ENCODE measurements at regions not wholly inside any gene's neighbourhood (a gene's known extent, or its start where the extent isn't known, plus 50 kb on each side); places are given as distances from the start of the nearest gene placed in this dataset.

DNA sequence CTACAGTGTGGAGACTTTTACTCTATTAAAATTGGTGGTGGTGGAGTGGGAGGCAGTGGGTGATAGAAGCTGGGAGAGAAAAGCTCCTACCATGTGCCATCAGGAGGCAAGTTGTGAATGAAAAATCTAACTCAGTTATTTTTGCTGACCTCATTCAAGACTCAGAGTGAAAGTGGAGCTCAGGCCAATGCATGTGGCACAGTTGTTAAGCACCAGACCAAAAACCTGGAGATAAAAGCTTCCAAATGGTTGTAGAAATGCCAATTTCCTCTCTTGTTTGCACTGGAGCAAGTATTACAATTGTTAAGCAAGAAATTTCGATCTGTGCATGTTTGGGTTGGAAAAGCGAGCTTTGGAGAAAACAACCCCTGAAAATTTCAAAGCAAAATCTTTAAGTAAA, 81.5 kb upstream of the PRICKLE2 start:
- DNase-seq = no peak

GRCh38 chr3:64305731-64306130, 80.5 kb upstream of the PRICKLE2 start:
- no peak for DNase-seq

GRCh38 chr3:64304828-64305410, 79.7 kb upstream of the PRICKLE2 start:
- DNase-seq = no peak

- DNase-seq = no peak
Measured at GRCh38 chr3:64303881-64304280, 78.6 kb upstream of the PRICKLE2 start.

- DNase-seq = no peak
Measured at GRCh38 chr3:64303401-64303800, 78.1 kb upstream of the PRICKLE2 start.

GRCh38 chr3:64301476-64301875, 76.2 kb upstream of the PRICKLE2 start:
- DNase-seq = no peak

GRCh38 chr3:64300790-64301423, 75.6 kb upstream of the PRICKLE2 start:
- no peak for DNase-seq

GRCh38 chr3:64299206-64299605, 73.9 kb upstream of the PRICKLE2 start:
- DNase-seq = no peak

GRCh38 chr3:64297563-64297962, 72.3 kb upstream of the PRICKLE2 start:
- DNase-seq = no peak

- no peak for DNase-seq
Measured at GRCh38 chr3:64295594-64295993, 70.3 kb upstream of the PRICKLE2 start.

DNA sequence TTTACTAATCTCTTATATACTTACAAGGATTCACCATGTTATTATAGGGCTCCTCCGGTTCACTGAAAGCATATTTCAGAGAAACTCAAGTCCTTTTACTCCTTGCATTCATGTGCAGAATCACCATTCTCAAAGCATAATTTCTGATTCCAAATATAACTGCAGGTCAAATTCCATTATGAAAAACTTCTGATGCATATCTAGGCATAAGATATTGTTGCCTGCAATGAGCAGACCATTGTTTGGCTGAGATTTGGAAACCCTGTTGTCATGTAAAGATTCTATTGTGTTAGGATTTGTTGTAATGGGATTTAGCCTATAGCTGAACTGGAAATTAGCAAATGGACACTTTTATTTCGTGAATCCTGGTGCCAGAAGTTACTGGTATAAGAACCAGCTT, 69.5 kb upstream of the PRICKLE2 start:
- DNase-seq = no peak

DNA sequence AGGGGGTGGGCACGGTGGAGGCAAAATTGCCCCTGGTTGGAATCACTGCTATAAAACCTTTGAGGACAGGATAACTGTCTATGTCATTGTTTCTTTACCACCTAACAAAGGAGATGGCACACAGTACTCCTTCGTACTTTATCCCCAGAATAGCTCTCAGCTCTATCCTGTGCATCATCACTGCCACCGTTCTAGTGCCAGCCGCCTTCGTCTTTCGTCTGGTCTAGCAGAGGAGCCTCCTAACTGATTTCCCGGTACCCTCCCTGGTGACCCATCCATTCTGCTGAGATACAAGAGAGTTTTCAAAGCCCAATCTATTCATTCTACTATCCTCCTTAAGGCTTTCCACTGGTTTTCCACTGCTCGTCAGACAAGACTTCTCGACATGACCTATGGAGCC, 67.9 kb upstream of the PRICKLE2 start:
- DNase-seq = no peak

DNA sequence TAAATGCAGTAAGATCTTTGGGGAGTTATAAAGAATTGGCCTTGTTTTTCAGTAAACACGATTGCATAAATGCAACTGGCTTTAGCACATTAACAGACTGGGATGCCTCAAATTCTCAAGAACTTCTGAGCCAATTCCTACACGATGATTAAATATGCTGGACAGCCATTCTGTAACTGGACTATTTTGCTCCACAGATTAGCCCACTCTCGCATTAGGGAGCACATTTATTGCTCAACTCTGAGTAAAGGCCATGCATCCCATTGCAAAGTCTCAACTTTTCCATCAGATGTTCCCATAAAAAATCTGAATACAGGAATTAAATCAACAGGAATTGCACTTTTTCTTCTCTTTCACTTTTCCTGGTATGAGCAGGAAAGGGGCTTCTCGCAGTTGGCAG, 66.7 kb upstream of the PRICKLE2 start:
- DNase-seq = no peak

GRCh38 chr3:64291345-64291744, 66.1 kb upstream of the PRICKLE2 start:
- DNase-seq = no peak

DNA sequence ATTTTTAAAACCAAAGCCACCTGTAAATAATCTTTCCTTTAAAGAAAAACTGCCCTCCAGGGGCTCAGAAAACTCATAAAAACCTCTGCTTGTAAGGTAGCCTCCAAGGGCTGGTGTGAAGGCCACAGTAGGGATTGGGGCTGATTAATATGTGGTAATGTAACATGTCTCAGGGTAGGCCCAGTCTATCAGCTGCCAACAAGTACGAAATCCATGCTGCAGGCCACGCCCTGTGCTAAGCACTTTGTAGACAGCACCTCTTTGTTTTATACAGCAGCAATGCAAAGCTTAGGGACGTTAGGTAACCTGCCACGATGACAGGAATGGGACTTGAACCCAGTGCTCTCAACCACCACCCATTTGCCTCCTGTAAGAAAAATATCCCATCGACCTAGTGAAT, 65.6 kb upstream of the PRICKLE2 start:
- DNase-seq = no peak

DNA sequence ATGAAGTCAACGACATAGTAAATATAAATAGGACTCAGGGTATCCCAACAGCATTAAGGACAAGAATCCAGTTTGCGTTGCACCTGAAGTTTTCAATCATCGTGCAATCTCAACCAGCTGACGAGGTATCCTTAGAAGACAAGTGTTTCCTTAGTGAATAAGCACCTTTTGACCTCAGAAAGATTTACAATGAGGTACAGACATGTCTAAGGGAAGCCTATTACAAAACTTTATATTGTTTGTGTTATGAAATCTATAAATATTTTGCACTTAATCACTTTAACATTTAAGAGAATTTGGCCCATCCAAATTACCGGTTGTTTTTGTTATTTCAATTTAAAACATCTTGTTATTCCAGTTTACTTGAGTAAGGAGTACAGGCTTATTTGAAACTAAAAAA, 64.9 kb upstream of the PRICKLE2 start:
- no peak for DNase-seq

DNA sequence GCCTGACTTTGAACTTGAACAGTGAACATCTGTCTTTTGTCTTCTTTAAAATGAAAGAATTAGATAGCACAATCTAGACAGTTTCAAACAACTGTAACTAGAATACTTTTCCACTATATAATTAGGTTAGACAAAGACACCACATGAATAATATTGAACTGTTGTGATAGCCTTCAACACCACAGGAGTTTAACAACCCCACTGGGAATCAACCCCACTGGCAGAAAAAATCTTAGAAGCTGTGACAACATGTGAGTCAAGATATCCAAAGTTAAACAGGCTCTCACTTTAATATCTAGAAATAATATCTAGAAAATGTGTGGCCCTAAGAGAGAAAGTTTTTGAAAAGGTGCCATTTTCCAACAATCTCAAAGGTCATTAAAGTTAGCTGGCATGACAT, 64.4 kb upstream of the PRICKLE2 start:
- DNase-seq = no peak

GRCh38 chr3:64278625-64279024, 53.4 kb upstream of the PRICKLE2 start:
- DNase-seq = no peak

DNA sequence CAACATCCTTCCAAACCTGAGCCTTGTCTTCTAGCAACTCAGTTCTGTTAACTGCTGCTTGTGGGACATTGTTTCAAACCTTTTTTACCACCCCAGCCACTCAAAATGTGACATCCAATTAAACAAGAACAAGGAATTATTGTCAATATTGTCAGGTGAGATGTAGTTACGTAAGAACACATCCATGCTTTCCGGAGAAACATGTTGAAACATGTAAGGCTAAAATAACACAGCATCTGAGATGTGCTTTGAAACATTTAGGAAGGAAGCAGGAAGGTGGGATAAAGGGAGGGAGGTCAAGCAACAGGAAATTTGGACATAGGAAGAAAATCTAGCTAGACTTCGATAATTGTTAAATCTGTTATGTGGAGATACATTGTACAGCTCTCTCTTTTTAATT, 50.9 kb upstream of the PRICKLE2 start:
- DNase-seq = no peak
